K562 (cell line): ENCODE measurements at regions not wholly inside any gene's neighbourhood (a gene's known extent, or its start where the extent isn't known, plus 50 kb on each side); places are given as distances from the start of the nearest gene placed in this dataset.

Source experiments
- CTCF ChIP-seq, 3 experiments: IDR thresholded peaks in 2 of 3; conservative IDR thresholded peaks in 1 of 3; 2 replicates each; pipeline ENCODE4 v1.5.1; 2011 to 2012; ENCODE audit warnings: low read length in 3 of 3, mild to moderate bottlenecking in 3 of 3, control low read depth in 2 of 3, improper control_type of control experiment in 1 of 3, inconsistent platforms in 1 of 3, low read depth in 1 of 3, mixed read lengths in 1 of 3, moderate library complexity in 1 of 3; ENCODE audit not compliant: insufficient read depth in 2 of 3
- E2F8 ChIP-seq: fragments of 450-650 bp; IDR thresholded peaks from 2 replicates; pipeline ENCODE4 v1.7.1; 2018; ENCODE audit warnings: mild to moderate bottlenecking, low read depth; ENCODE audit not compliant: partially characterized antibody
- HDAC3 ChIP-seq: fragments of 450-650 bp; IDR thresholded peaks from 2 replicates; pipeline ENCODE4 v1.6.1; 2018; ENCODE audit warnings: borderline replicate concordance, mild to moderate bottlenecking, moderate library complexity; ENCODE audit not compliant: partially characterized antibody
- L3MBTL2 ChIP-seq: fragments of 450-650 bp; IDR thresholded peaks from 2 replicates; pipeline ENCODE4 v1.6.1; 2016; ENCODE audit warnings: mild to moderate bottlenecking, moderate library complexity
- ZBTB43 ChIP-seq: sonication (generic); formaldehyde crosslinking; IDR thresholded peaks from 2 replicates; pipeline ENCODE4 v1.8.0; 2023; ENCODE audit warnings: mild to moderate bottlenecking, missing genetic modification reagents
- ZNF408 ChIP-seq: fragments of 250-450 bp; sonication (Bioruptor Pico); IDR thresholded peaks from 2 replicates; pipeline ENCODE4 v1.4.0; 2020; ENCODE audit warnings: low read depth, mild to moderate bottlenecking, moderate library complexity
- TF ChIP-seq, protein P1 (sequence below): sonication (generic); formaldehyde crosslinking; IDR thresholded peaks from 2 replicates; pipeline ENCODE4 v1.8.0; 2022; ENCODE audit warnings: missing genetic modification reagents, mild to moderate bottlenecking, moderate library complexity, borderline replicate concordance
- TF ChIP-seq, protein P2 (sequence below): fragments of 250-450 bp; sonication (Bioruptor Pico); IDR thresholded peaks from 2 replicates; pipeline ENCODE4 v1.6.1; 2021; ENCODE audit warnings: mild to moderate bottlenecking

GRCh38 chr4:188988131-188988530, 848.9 kb downstream of the TRIML1 start:
- TF ChIP-seq L3MBTL2 (no peak), ZBTB43 (CRISPR knock-in tag) (no peak), ZNF408 (CRISPR knock-in tag) (no peak), HDAC3 (no peak), CTCF (IDR thresholded peaks at IDR 0.05 in 2 of 3, conservative IDR thresholded peaks at IDR 0.05 in 1 of 3; ENCODE audit: insufficient read depth in 2 of 3, low read depth in 1 of 3, low read length in 3 of 3) (no peak), E2F8 (no peak)
- TF ChIP-seq, protein P1, sequence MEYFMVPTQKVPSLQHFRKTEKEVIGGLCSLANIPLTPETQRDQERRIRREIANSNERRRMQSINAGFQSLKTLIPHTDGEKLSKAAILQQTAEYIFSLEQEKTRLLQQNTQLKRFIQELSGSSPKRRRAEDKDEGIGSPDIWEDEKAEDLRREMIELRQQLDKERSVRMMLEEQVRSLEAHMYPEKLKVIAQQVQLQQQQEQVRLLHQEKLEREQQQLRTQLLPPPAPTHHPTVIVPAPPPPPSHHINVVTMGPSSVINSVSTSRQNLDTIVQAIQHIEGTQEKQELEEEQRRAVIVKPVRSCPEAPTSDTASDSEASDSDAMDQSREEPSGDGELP (CRISPR knock-in tag) = no peak
- TF ChIP-seq, protein P2, sequence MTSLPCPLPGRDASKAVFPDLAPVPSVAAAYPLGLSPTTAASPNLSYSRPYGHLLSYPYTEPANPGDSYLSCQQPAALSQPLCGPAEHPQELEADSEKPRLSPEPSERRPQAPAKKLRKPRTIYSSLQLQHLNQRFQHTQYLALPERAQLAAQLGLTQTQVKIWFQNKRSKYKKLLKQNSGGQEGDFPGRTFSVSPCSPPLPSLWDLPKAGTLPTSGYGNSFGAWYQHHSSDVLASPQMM (CRISPR knock-in tag) = no peak
